Smooth muscle cell (in vitro differentiated cells): ENCODE measurements at regions not wholly inside any gene's neighbourhood (a gene's known extent, or its start where the extent isn't known, plus 50 kb on each side); places are given as distances from the start of the nearest gene placed in this dataset.

Experiments
- DNase-seq: peaks from one replicate; lab custom pipeline; 2025; ENCODE audit not compliant: unreplicated experiment; lab: John Stamatoyannopoulos, UW
- H2AFZ ChIP-seq: fragments of 200-600 bp; sonication (generic); 2 replicates; pipeline ENCODE4 v1.6.0; 2016; ENCODE audit warnings: antibody characterized with exemption, low read depth, mild to moderate bottlenecking
- H3F3A ChIP-seq: fragments of 200-600 bp; sonication (generic); 2 replicates; pipeline ENCODE4 v1.6.0; 2017; ENCODE audit warnings: antibody characterized with exemption, low read depth
- H3K27ac ChIP-seq: fragments of 200-600 bp; sonication (generic); 2 replicates; pipeline ENCODE4 v1.5.1; 2016; ENCODE audit warnings: low read depth, mild to moderate bottlenecking
- H3K27me3 ChIP-seq: fragments of 200-600 bp; sonication (generic); 2 replicates; pipeline ENCODE4 v1.6.1; 2016; ENCODE audit warnings: low read depth, mild to moderate bottlenecking
- H3K36me3 ChIP-seq: fragments of 200-600 bp; sonication (generic); 2 replicates; pipeline ENCODE4 v1.5.1; 2016; ENCODE audit warnings: low read depth
- H3K4me1 ChIP-seq: fragments of 200-600 bp; sonication (generic); 2 replicates; pipeline ENCODE4 v1.5.1; 2016; ENCODE audit warnings: low read depth
- H3K4me2 ChIP-seq: fragments of 200-600 bp; sonication (generic); 2 replicates; pipeline ENCODE4 v1.6.0; 2016; ENCODE audit warnings: mild to moderate bottlenecking
- H3K4me3 ChIP-seq: fragments of 200-600 bp; sonication (generic); 2 replicates; pipeline ENCODE4 v1.5.1; 2016; ENCODE audit warnings: mild to moderate bottlenecking
- H3K79me2 ChIP-seq: fragments of 200-600 bp; sonication (generic); 2 replicates; pipeline ENCODE4 v1.6.0; 2016; ENCODE audit warnings: low read depth, mild to moderate bottlenecking
- H3K9ac ChIP-seq: fragments of 200-600 bp; sonication (generic); 2 replicates; pipeline ENCODE4 v1.6.0; 2016; ENCODE audit warnings: low read depth
- H3K9me3 ChIP-seq: fragments of 200-600 bp; sonication (generic); replicated peaks from 2 replicates; pipeline ENCODE4 v1.5.1; 2016; ENCODE audit warnings: low read depth
- H4K20me1 ChIP-seq: fragments of 200-600 bp; sonication (generic); 2 replicates; pipeline ENCODE4 v1.6.0; 2016; ENCODE audit warnings: low read depth
- WGBS: methylation state at CpG from one replicate; pipeline ENCODE4 v1.1.7; 2016; ENCODE audit warnings: low lambda C conversion rate; 5-methylcytosine and 5-hydroxymethylcytosine counted together
- TF ChIP-seq, protein P1 (sequence below): fragments of 200-600 bp; sonication (generic); IDR thresholded peaks from 2 replicates; pipeline ENCODE4 v1.5.1; 2017; ENCODE audit warnings: borderline replicate concordance, mild to moderate bottlenecking, antibody characterized with exemption; ENCODE audit not compliant: insufficient read depth, poor library complexity, severe bottlenecking

DNA sequence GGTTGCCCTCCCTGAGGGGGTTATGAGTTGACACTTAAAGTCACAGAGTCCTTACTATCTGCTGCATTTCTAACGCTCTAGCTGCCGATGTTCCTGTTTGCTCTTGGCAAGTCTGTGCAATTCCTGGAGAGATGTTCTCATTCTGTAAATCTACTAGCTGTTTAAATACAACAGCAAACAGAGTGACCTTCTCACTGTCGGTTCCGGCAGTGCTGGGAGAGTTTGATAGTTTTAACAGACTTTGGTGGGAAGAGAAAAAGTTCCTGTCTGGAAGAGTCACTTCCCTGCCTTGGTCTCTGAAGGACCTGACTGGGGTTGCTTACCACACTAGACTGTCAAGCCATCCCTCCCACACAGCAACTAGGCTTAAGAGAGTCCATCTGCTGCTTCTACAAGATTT lies 63.3 kb upstream of the ELMO1 start:
- no peaks in the 10 kb centered on the region for H4K20me1 ChIP-seq
- H3K4me1 ChIP-seq = no peaks in the 10 kb centered on the region
- H3K4me3 ChIP-seq = no peak overlapping the region
- H3K36me3 ChIP-seq = no peaks in the 10 kb centered on the region
- H3F3A ChIP-seq = peaks cover 1% of the 10 kb centered on the region
- WGBS = 56% methylated on average over 4 of the region's 4 CpGs
- H3K27me3 ChIP-seq = no peaks in the 10 kb centered on the region
- H3K27ac ChIP-seq = no peak overlapping the region
- H3K4me2 ChIP-seq = no peak overlapping the region
- H2AFZ ChIP-seq = peak overlapping the region; percentile 71
- DNase-seq = no peak
- TF ChIP-seq, protein P1, sequence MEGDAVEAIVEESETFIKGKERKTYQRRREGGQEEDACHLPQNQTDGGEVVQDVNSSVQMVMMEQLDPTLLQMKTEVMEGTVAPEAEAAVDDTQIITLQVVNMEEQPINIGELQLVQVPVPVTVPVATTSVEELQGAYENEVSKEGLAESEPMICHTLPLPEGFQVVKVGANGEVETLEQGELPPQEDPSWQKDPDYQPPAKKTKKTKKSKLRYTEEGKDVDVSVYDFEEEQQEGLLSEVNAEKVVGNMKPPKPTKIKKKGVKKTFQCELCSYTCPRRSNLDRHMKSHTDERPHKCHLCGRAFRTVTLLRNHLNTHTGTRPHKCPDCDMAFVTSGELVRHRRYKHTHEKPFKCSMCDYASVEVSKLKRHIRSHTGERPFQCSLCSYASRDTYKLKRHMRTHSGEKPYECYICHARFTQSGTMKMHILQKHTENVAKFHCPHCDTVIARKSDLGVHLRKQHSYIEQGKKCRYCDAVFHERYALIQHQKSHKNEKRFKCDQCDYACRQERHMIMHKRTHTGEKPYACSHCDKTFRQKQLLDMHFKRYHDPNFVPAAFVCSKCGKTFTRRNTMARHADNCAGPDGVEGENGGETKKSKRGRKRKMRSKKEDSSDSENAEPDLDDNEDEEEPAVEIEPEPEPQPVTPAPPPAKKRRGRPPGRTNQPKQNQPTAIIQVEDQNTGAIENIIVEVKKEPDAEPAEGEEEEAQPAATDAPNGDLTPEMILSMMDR = no peak
- no peak overlapping the region for H3K9ac ChIP-seq
- no peaks in the 10 kb centered on the region for H3K79me2 ChIP-seq
- no peaks in the 10 kb centered on the region for H3K9me3 ChIP-seq

DNA sequence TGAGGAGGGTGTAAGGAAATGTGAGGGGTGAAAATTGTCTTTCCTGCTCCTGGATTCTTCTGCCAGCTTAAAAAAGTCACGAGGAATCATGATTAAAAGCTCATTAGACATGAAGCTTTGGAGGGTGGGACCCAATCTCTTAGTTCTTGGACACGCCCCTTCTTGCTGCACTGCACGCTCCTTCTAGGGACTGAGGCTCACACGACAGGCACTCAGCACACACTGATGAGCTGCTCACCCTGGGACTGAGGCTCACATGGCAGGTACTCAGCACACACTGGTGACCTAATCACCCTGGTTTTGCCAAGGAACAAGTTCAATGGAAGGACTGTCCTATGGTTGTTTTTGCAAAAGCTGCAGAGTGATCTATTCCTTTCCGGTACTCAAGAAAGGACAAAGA lies 65.8 kb upstream of the ELMO1 start:
- Histone ChIP-seq H3K27ac (no peak overlapping the region), H3K79me2 (no peaks in the 10 kb centered on the region), H4K20me1 (no peaks in the 10 kb centered on the region), H3K4me2 (no peak overlapping the region), H3K9ac (no peak overlapping the region), H3K36me3 (no peaks in the 10 kb centered on the region), H3F3A (peaks cover 4% of the 10 kb centered on the region), H3K9me3 (no peaks in the 10 kb centered on the region), H3K4me3 (no peak overlapping the region), H3K4me1 (no peaks in the 10 kb centered on the region), H2AFZ (no peak overlapping the region), H3K27me3 (no peaks in the 10 kb centered on the region)
- WGBS = 83% methylated on average over 5 of the region's 5 CpGs
- TF ChIP-seq, protein P1 = no peak
- no peak for DNase-seq

- Histone ChIP-seq H3F3A (peaks cover 4% of the 10 kb centered on the region), H3K27ac (no peak overlapping the region), H3K9me3 (no peaks in the 10 kb centered on the region), H3K9ac (no peak overlapping the region), H3K27me3 (no peaks in the 10 kb centered on the region), H2AFZ (no peak overlapping the region), H4K20me1 (no peaks in the 10 kb centered on the region), H3K79me2 (no peaks in the 10 kb centered on the region), H3K4me1 (no peaks in the 10 kb centered on the region), H3K4me3 (no peak overlapping the region), H3K36me3 (no peaks in the 10 kb centered on the region), H3K4me2 (no peak overlapping the region)
- WGBS = 52% methylated on average over 5 of the region's 5 CpGs
- TF ChIP-seq, protein P1 = no peak
- no peak for DNase-seq
These were observed 68.0 kb upstream of the ELMO1 start for GRCh38 chr7:37516664-37517063.

GRCh38 chr7:37518266-37518665 lies 69.6 kb upstream of the ELMO1 start:
- no peak overlapping the region for H3K9ac ChIP-seq
- no peaks in the 10 kb centered on the region for H3K79me2 ChIP-seq
- TF ChIP-seq, protein P1 = no peak
- H3K4me1 ChIP-seq = no peaks in the 10 kb centered on the region
- no peak overlapping the region for H2AFZ ChIP-seq
- peaks cover 4% of the 10 kb centered on the region for H3F3A ChIP-seq
- no peaks in the 10 kb centered on the region for H3K36me3 ChIP-seq
- 100% methylated on average over 2 of the region's 2 CpGs for WGBS
- no peak overlapping the region for H3K4me2 ChIP-seq
- no peak overlapping the region for H3K4me3 ChIP-seq
- no peak overlapping the region for H3K27ac ChIP-seq
- no peak for DNase-seq
- H3K27me3 ChIP-seq = no peaks in the 10 kb centered on the region
- H4K20me1 ChIP-seq = no peaks in the 10 kb centered on the region
- no peaks in the 10 kb centered on the region for H3K9me3 ChIP-seq
